ENCODE measurements at regions not wholly inside any gene's neighbourhood (a gene's known extent, or its start where the extent isn't known, plus 50 kb on each side); places are given as distances from the start of the nearest gene placed in this dataset.

GRCh38 chr5:60529001-60529400 lies 171.0 kb downstream of the DEPDC1B start:
- Mint-ChIP-seq H3K27me3 (ENCODE audit: low read depth) (peaks cover 2% of the 10 kb centered on the region), H3K4me1 (ENCODE audit: low read depth) (no peaks in the 10 kb centered on the region), H3K9me3 (no peaks in the 10 kb centered on the region), H3K27ac (no peak overlapping the region), H3K36me3 (ENCODE audit: low read depth) (no peaks in the 10 kb centered on the region), H3K4me3 (no peak overlapping the region)
- DNase-seq: no peak
- CTCF ChIA-PET: no interaction called here
- intact Hi-C loops (cut with micrococcal nuclease): no loop called here

- H3K4me1 Mint-ChIP-seq (ENCODE audit: low read depth): no peaks in the 10 kb centered on the region
- H3K9me3 Mint-ChIP-seq: no peaks in the 10 kb centered on the region
- H3K27ac Mint-ChIP-seq: no peak overlapping the region
- H3K36me3 Mint-ChIP-seq (ENCODE audit: low read depth): no peaks in the 10 kb centered on the region
- CTCF ChIA-PET: no interaction called here
- intact Hi-C loops (cut with micrococcal nuclease): no loop called here
- DNase-seq: no peak
- peaks cover 2% of the 10 kb centered on the region for H3K27me3 Mint-ChIP-seq (ENCODE audit: low read depth)
- H3K4me3 Mint-ChIP-seq: no peak overlapping the region
These were observed 172.9 kb downstream of the DEPDC1B start for GRCh38 chr5:60527072-60527471.

GRCh38 chr5:60526336-60526875 lies 173.6 kb downstream of the DEPDC1B start:
- H3K4me1 Mint-ChIP-seq (ENCODE audit: low read depth): no peaks in the 10 kb centered on the region
- DNase-seq: no peak
- H3K27ac Mint-ChIP-seq: no peak overlapping the region
- CTCF ChIA-PET: no interaction called here
- no peak overlapping the region for H3K4me3 Mint-ChIP-seq
- H3K9me3 Mint-ChIP-seq: no peaks in the 10 kb centered on the region
- no peaks in the 10 kb centered on the region for H3K36me3 Mint-ChIP-seq (ENCODE audit: low read depth)
- intact Hi-C loops (cut with micrococcal nuclease): no loop called here
- peaks cover 2% of the 10 kb centered on the region for H3K27me3 Mint-ChIP-seq (ENCODE audit: low read depth)

- CTCF ChIA-PET: no interaction called here
- H3K9me3 Mint-ChIP-seq: no peaks in the 10 kb centered on the region
- no peaks in the 10 kb centered on the region for H3K4me1 Mint-ChIP-seq (ENCODE audit: low read depth)
- intact Hi-C loops (cut with micrococcal nuclease): no loop called here
- H3K36me3 Mint-ChIP-seq (ENCODE audit: low read depth): no peaks in the 10 kb centered on the region
- DNase-seq: no peak
- peaks cover 5% of the 10 kb centered on the region for H3K27me3 Mint-ChIP-seq (ENCODE audit: low read depth)
- H3K27ac Mint-ChIP-seq: no peak overlapping the region
- no peak overlapping the region for H3K4me3 Mint-ChIP-seq
These were observed 177.6 kb downstream of the DEPDC1B start for GRCh38 chr5:60522292-60522905.

- no peaks in the 10 kb centered on the region for H3K36me3 Mint-ChIP-seq (ENCODE audit: low read depth)
- no peak overlapping the region for H3K27ac Mint-ChIP-seq
- no peak overlapping the region for H3K4me3 Mint-ChIP-seq
- H3K9me3 Mint-ChIP-seq: no peaks in the 10 kb centered on the region
- DNase-seq: no peak
- intact Hi-C loops (cut with micrococcal nuclease): no loop called here
- CTCF ChIA-PET: no interaction called here
- H3K27me3 Mint-ChIP-seq (ENCODE audit: low read depth): peaks cover 5% of the 10 kb centered on the region
- no peaks in the 10 kb centered on the region for H3K4me1 Mint-ChIP-seq (ENCODE audit: low read depth)
These were observed 178.3 kb downstream of the DEPDC1B start for GRCh38 chr5:60521376-60522291.

- CTCF ChIA-PET: no interaction called here
- no peaks in the 10 kb centered on the region for H3K4me1 Mint-ChIP-seq (ENCODE audit: low read depth)
- no peaks in the 10 kb centered on the region for H3K36me3 Mint-ChIP-seq (ENCODE audit: low read depth)
- no peak overlapping the region for H3K27ac Mint-ChIP-seq
- DNase-seq: no peak
- no peaks in the 10 kb centered on the region for H3K9me3 Mint-ChIP-seq
- H3K4me3 Mint-ChIP-seq: no peak overlapping the region
- intact Hi-C loops (cut with micrococcal nuclease): no loop called here
- H3K27me3 Mint-ChIP-seq (ENCODE audit: low read depth): peaks cover 3% of the 10 kb centered on the region
These were observed 179.3 kb downstream of the DEPDC1B start for GRCh38 chr5:60520451-60521227.

- DNase-seq: no peak
- CTCF ChIA-PET: no interaction called here
- intact Hi-C loops (cut with micrococcal nuclease): no loop called here
- peaks cover 3% of the 10 kb centered on the region for H3K27me3 Mint-ChIP-seq (ENCODE audit: low read depth)
- H3K36me3 Mint-ChIP-seq (ENCODE audit: low read depth): no peaks in the 10 kb centered on the region
- no peaks in the 10 kb centered on the region for H3K4me1 Mint-ChIP-seq (ENCODE audit: low read depth)
- H3K27ac Mint-ChIP-seq: no peak overlapping the region
- no peak overlapping the region for H3K4me3 Mint-ChIP-seq
- no peaks in the 10 kb centered on the region for H3K9me3 Mint-ChIP-seq
These were observed 180.6 kb downstream of the DEPDC1B start for GRCh38 chr5:60519372-60519771.

- H3K4me1 Mint-ChIP-seq (ENCODE audit: low read depth): no peaks in the 10 kb centered on the region
- DNase-seq: no peak
- no peak overlapping the region for H3K27ac Mint-ChIP-seq
- H3K4me3 Mint-ChIP-seq: no peak overlapping the region
- intact Hi-C loops (cut with micrococcal nuclease): no loop called here
- no peaks in the 10 kb centered on the region for H3K36me3 Mint-ChIP-seq (ENCODE audit: low read depth)
- CTCF ChIA-PET: no interaction called here
- peaks cover 3% of the 10 kb centered on the region for H3K27me3 Mint-ChIP-seq (ENCODE audit: low read depth)
- H3K9me3 Mint-ChIP-seq: no peaks in the 10 kb centered on the region
These were observed 182.1 kb downstream of the DEPDC1B start for GRCh38 chr5:60517850-60518249.

GRCh38 chr5:60517094-60517694 lies 182.8 kb downstream of the DEPDC1B start:
- Mint-ChIP-seq H3K9me3 (no peaks in the 10 kb centered on the region), H3K27me3 (ENCODE audit: low read depth) (peaks cover 3% of the 10 kb centered on the region), H3K27ac (no peak overlapping the region), H3K36me3 (ENCODE audit: low read depth) (no peaks in the 10 kb centered on the region), H3K4me3 (no peak overlapping the region), H3K4me1 (ENCODE audit: low read depth) (no peaks in the 10 kb centered on the region)
- CTCF ChIA-PET: no interaction called here
- DNase-seq: no peak
- intact Hi-C loops (cut with micrococcal nuclease): no loop called here

- DNase-seq: no peak
- Mint-ChIP-seq H3K4me1 (ENCODE audit: low read depth) (no peaks in the 10 kb centered on the region), H3K4me3 (no peak overlapping the region), H3K9me3 (no peaks in the 10 kb centered on the region), H3K27ac (no peak overlapping the region), H3K36me3 (ENCODE audit: low read depth) (no peaks in the 10 kb centered on the region), H3K27me3 (ENCODE audit: low read depth) (peaks cover 3% of the 10 kb centered on the region)
- intact Hi-C loops (cut with micrococcal nuclease): no loop called here
- CTCF ChIA-PET: interaction anchor here (0.6 kb wide), 2 partner anchors 136 to 828 kb away, joined by 3 read pairs; no protein-coding TSS in a partner anchor
These were observed 183.3 kb downstream of the DEPDC1B start for GRCh38 chr5:60516688-60517087.

- intact Hi-C loops (cut with micrococcal nuclease): no loop called here
- Mint-ChIP-seq H3K36me3 (ENCODE audit: low read depth) (no peaks in the 10 kb centered on the region), H3K9me3 (no peaks in the 10 kb centered on the region), H3K4me1 (ENCODE audit: low read depth) (no peaks in the 10 kb centered on the region), H3K27me3 (ENCODE audit: low read depth) (no peaks in the 10 kb centered on the region), H3K4me3 (no peak overlapping the region), H3K27ac (no peak overlapping the region)
- CTCF ChIA-PET: interaction anchor here (0.6 kb wide), 1 partner anchor 31 kb away, joined by 3 read pairs; no protein-coding TSS in a partner anchor
- DNase-seq: no peak
These were observed 185.8 kb downstream of the DEPDC1B start for GRCh38 chr5:60514152-60514551.

- intact Hi-C loops (cut with micrococcal nuclease): no loop called here
- H3K4me1 Mint-ChIP-seq (ENCODE audit: low read depth): no peaks in the 10 kb centered on the region
- H3K9me3 Mint-ChIP-seq: no peaks in the 10 kb centered on the region
- H3K36me3 Mint-ChIP-seq (ENCODE audit: low read depth): no peaks in the 10 kb centered on the region
- no peak overlapping the region for H3K27ac Mint-ChIP-seq
- CTCF ChIA-PET: interaction anchor here (1.1 kb wide), 1 partner anchor 49 kb away, joined by 3 read pairs; no protein-coding TSS in a partner anchor
- no peak overlapping the region for H3K4me3 Mint-ChIP-seq
- no peaks in the 10 kb centered on the region for H3K27me3 Mint-ChIP-seq (ENCODE audit: low read depth)
- DNase-seq: no peak
These were observed 187.8 kb downstream of the DEPDC1B start for GRCh38 chr5:60512117-60512516.
